Calu3 (cell line): ENCODE measurements at regions not wholly inside any gene's neighbourhood (a gene's known extent, or its start where the extent isn't known, plus 50 kb on each side); places are given as distances from the start of the nearest gene placed in this dataset.

Source experiments
- BruUV-seq: library from RNA; stranded (reverse); fragments of 400-500 nt; replicated peaks from 2 replicates; lab custom pipeline; 2021; lab: Mats Ljungman, UMichigan
- CTCF ChIA-PET: fragments of 300-600 bp; sonication (Branson Sonifier 250); formaldehyde crosslinking; loops from one replicate; lab custom pipeline; 2022; ENCODE audit warnings: antibody characterized with exemption; lab: Charles Lee
- DNase-seq: peaks from one replicate; pipeline ENCODE4 v3.0.0; 2022
- H3K27ac Mint-ChIP-seq: one replicate; pipeline ENCODE4 v1.8.0; 2022; ENCODE audit warnings: mixed read lengths; ENCODE audit not compliant: unreplicated experiment
- H3K27me3 Mint-ChIP-seq: one replicate; pipeline ENCODE4 v1.8.0; 2022; ENCODE audit warnings: mixed read lengths; ENCODE audit not compliant: unreplicated experiment
- H3K36me3 Mint-ChIP-seq: one replicate; pipeline ENCODE4 v1.8.0; 2022; ENCODE audit warnings: mild to moderate bottlenecking, moderate library complexity, mixed read lengths; ENCODE audit not compliant: insufficient read depth, unreplicated experiment
- H3K4me1 Mint-ChIP-seq: one replicate; pipeline ENCODE4 v1.8.0; 2022; ENCODE audit warnings: mild to moderate bottlenecking, low read depth, mixed read lengths; ENCODE audit not compliant: unreplicated experiment
- H3K4me3 Mint-ChIP-seq: one replicate; pipeline ENCODE4 v1.8.0; 2022; ENCODE audit warnings: mild to moderate bottlenecking, low read depth, moderate library complexity, mixed read lengths; ENCODE audit not compliant: unreplicated experiment
- H3K9me3 Mint-ChIP-seq: one replicate; pipeline ENCODE4 v1.8.0; 2022; ENCODE audit warnings: low read depth, mixed read lengths; ENCODE audit not compliant: unreplicated experiment
- intact Hi-C: fragments of 100-400 bp; cut with micrococcal nuclease; formaldehyde crosslinking; loops from one replicate; pipeline ENCODE4 v1.10.0; 2022; ENCODE audit not compliant: unreplicated experiment
- TF ChIP-seq, protein P1 (sequence below): fragments of 200-600 bp; IDR thresholded peaks from one replicate; pipeline ENCODE4 v1.8.0; 2022; ENCODE audit warnings: antibody characterized with exemption; ENCODE audit not compliant: unreplicated experiment

DNA sequence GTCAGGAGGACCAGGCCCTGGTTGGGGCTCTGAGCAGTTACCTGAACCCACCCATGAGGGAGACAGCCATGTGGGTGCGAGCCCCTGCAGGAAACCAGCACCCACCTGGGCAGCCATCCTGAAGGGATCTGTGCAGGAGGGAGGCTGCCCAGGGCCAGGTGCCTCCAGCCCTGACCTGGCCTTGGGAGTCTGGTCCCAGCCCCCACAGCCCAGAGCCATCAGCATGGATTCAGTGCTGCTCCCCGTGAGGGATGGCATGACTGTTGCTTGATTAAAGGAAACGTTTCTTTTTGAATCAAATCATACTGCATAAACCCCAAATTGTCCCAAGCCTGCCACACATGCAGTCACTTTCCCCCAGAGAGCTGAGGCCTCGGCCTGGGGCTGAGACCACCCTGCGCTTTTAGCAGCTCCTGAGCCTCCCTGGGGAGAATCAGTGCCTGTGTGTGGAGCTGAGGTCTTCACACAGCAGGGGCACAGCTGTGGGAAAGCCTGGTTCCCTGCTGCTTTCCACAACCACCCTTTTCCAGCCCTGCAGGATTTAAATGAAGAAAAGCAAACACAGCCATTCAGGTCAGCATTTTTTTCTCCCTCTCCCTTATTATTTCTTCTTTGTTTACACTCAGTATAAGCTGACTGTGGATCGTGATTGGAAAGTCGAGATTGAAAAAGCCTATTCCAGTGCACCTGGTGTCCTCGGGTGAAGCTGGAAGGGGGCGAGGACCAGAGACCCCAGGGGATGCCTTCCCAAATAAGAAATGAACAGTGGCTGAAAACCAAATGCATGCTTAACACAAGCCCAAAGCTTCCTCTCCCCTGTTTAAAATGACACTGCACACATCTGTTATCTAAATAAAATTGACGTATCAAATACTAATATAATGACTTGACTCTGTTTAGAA, 283.9 kb downstream of the SMOC2 start:
- H3K27me3 Mint-ChIP-seq = no peaks in the 10 kb centered on the region
- no peaks in the 10 kb centered on the region for H3K9me3 Mint-ChIP-seq
- CTCF ChIA-PET = no interaction called here
- no peaks in the 10 kb centered on the region for H3K36me3 Mint-ChIP-seq
- DNase-seq = no peak
- TF ChIP-seq, protein P1, sequence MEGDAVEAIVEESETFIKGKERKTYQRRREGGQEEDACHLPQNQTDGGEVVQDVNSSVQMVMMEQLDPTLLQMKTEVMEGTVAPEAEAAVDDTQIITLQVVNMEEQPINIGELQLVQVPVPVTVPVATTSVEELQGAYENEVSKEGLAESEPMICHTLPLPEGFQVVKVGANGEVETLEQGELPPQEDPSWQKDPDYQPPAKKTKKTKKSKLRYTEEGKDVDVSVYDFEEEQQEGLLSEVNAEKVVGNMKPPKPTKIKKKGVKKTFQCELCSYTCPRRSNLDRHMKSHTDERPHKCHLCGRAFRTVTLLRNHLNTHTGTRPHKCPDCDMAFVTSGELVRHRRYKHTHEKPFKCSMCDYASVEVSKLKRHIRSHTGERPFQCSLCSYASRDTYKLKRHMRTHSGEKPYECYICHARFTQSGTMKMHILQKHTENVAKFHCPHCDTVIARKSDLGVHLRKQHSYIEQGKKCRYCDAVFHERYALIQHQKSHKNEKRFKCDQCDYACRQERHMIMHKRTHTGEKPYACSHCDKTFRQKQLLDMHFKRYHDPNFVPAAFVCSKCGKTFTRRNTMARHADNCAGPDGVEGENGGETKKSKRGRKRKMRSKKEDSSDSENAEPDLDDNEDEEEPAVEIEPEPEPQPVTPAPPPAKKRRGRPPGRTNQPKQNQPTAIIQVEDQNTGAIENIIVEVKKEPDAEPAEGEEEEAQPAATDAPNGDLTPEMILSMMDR = no peak
- no peaks in the 10 kb centered on the region for H3K4me1 Mint-ChIP-seq
- intact Hi-C loops = no loop called here
- BruUV-seq = no TSS peak
- no peak overlapping the region for H3K4me3 Mint-ChIP-seq
- no peak overlapping the region for H3K27ac Mint-ChIP-seq

GRCh38 chr6:168724033-168724432, 283.0 kb downstream of the SMOC2 start:
- no peaks in the 10 kb centered on the region for H3K9me3 Mint-ChIP-seq
- DNase-seq = no peak
- CTCF ChIA-PET = no interaction called here
- no TSS peak for BruUV-seq
- no peaks in the 10 kb centered on the region for H3K27me3 Mint-ChIP-seq
- no peak overlapping the region for H3K4me3 Mint-ChIP-seq
- H3K36me3 Mint-ChIP-seq = no peaks in the 10 kb centered on the region
- no peaks in the 10 kb centered on the region for H3K4me1 Mint-ChIP-seq
- TF ChIP-seq, protein P1 = no peak
- H3K27ac Mint-ChIP-seq = no peak overlapping the region
- intact Hi-C loops = no loop called here

- CTCF ChIA-PET = no interaction called here
These were observed 281.4 kb downstream of the SMOC2 start for GRCh38 chr6:168722397-168722796.

GRCh38 chr6:168721571-168721970, 280.6 kb downstream of the SMOC2 start:
- Mint-ChIP-seq H3K27ac (no peak overlapping the region), H3K9me3 (no peaks in the 10 kb centered on the region), H3K4me3 (no peak overlapping the region), H3K36me3 (no peaks in the 10 kb centered on the region), H3K4me1 (no peaks in the 10 kb centered on the region), H3K27me3 (no peaks in the 10 kb centered on the region)
- DNase-seq = no peak
- intact Hi-C loops = no loop called here
- CTCF ChIA-PET = no interaction called here
- TF ChIP-seq, protein P1 = no peak
- BruUV-seq = no TSS peak

More at GRCh38 chr6:168722397-168722796, 281.4 kb downstream of the SMOC2 start:
- no peak for DNase-seq
- Mint-ChIP-seq H3K27me3 (no peaks in the 10 kb centered on the region), H3K9me3 (no peaks in the 10 kb centered on the region), H3K4me3 (no peak overlapping the region), H3K27ac (no peak overlapping the region), H3K4me1 (no peaks in the 10 kb centered on the region), H3K36me3 (no peaks in the 10 kb centered on the region)
- BruUV-seq = no TSS peak
- intact Hi-C loops = no loop called here
- TF ChIP-seq, protein P1 = no peak
